WTC11 (cell line): ENCODE measurements at regions not wholly inside any gene's neighbourhood (a gene's known extent, or its start where the extent isn't known, plus 50 kb on each side); places are given as distances from the start of the nearest gene placed in this dataset.

Source experiments
- ATF2 ChIP-seq: sonication (generic); formaldehyde crosslinking; IDR thresholded peaks from 2 replicates; pipeline ENCODE4 v1.8.1; 2022; ENCODE audit warnings: low read depth, missing genetic modification reagents, borderline replicate concordance
- ATF6 ChIP-seq: sonication (generic); formaldehyde crosslinking; IDR thresholded peaks from 2 replicates; pipeline ENCODE4 v1.8.1; 2023; ENCODE audit warnings: mild to moderate bottlenecking, missing genetic modification reagents
- CBFB ChIP-seq: sonication (generic); formaldehyde crosslinking; IDR thresholded peaks from 2 replicates; pipeline ENCODE4 v1.8.1; 2022; ENCODE audit warnings: mild to moderate bottlenecking, low read depth, missing genetic modification reagents
- CREM ChIP-seq: sonication (generic); formaldehyde crosslinking; IDR thresholded peaks from 2 replicates; pipeline ENCODE4 v1.8.1; 2022; ENCODE audit warnings: mild to moderate bottlenecking, missing genetic modification reagents, moderate library complexity
- CTCF ChIP-seq: fragments of 200-600 bp; IDR thresholded peaks from 2 replicates; pipeline ENCODE4 v1.8.0; 2022; ENCODE audit warnings: antibody characterized with exemption
- HMGXB4 ChIP-seq: sonication (generic); formaldehyde crosslinking; IDR thresholded peaks from 2 replicates; pipeline ENCODE4 v1.8.1; 2023; ENCODE audit warnings: mild to moderate bottlenecking, moderate library complexity, missing genetic modification reagents
- TEAD4 ChIP-seq: sonication (generic); formaldehyde crosslinking; IDR thresholded peaks from 2 replicates; pipeline ENCODE4 v1.8.0; 2022; ENCODE audit warnings: mild to moderate bottlenecking, missing genetic modification reagents
- USF2 ChIP-seq: sonication (generic); formaldehyde crosslinking; IDR thresholded peaks from 2 replicates; pipeline ENCODE4 v1.8.1; 2023; ENCODE audit warnings: mild to moderate bottlenecking, missing genetic modification reagents, moderate library complexity
- ZBTB21 ChIP-seq: sonication (generic); formaldehyde crosslinking; IDR thresholded peaks from 2 replicates; pipeline ENCODE4 v1.8.1; 2023; ENCODE audit warnings: mild to moderate bottlenecking, missing genetic modification reagents, borderline replicate concordance
- ZNF121 ChIP-seq: sonication (generic); formaldehyde crosslinking; IDR thresholded peaks from 2 replicates; pipeline ENCODE4 v1.8.0; 2023; ENCODE audit warnings: missing genetic modification reagents
- ZNF416 ChIP-seq: fragments of 250-450 bp; sonication (Bioruptor Pico); IDR thresholded peaks from 2 replicates; pipeline ENCODE4 v1.9.0; 2021; ENCODE audit warnings: mild to moderate bottlenecking, inconsistent platforms
- TF ChIP-seq, protein P1 (sequence below): sonication (generic); formaldehyde crosslinking; IDR thresholded peaks from 2 replicates; pipeline ENCODE4 v1.8.0; 2022; ENCODE audit warnings: mild to moderate bottlenecking, missing genetic modification reagents
- TF ChIP-seq, protein P2 (sequence below): sonication (generic); formaldehyde crosslinking; IDR thresholded peaks from 2 replicates; pipeline ENCODE4 v1.8.1; 2023; ENCODE audit warnings: mild to moderate bottlenecking, missing genetic modification reagents, borderline replicate concordance

DNA sequence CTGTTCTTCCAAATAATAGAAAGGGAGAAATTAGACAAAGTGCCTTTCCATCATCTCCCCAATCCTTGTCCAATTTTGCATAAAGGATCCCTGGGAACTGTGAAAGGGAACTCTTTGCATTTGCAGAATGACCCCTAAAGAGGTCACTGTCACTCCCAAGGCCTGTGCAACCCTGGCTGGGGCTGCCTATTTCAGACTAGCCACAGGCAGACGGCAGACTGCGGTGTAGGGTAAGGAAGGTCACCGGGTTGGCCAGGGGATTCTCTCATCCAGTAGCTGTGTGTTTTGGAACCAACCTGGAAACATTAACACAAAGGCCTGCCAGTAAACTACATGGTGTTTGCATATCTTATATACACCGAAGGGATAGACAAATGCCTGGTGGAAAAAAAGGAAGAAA is 818.7 kb downstream of the BCL11A start:
- TF ChIP-seq ATF2 (CRISPR knock-in tag) (no peak), CTCF (no peak), USF2 (no peak), ZBTB21 (CRISPR knock-in tag) (no peak), ZNF416 (no peak), ZNF121 (CRISPR knock-in tag) (no peak), CBFB (CRISPR knock-in tag) (no peak), TEAD4 (CRISPR knock-in tag) (no peak), ATF6 (CRISPR knock-in tag) (no peak), HMGXB4 (CRISPR knock-in tag) (no peak), CREM (CRISPR knock-in tag) (no peak)
- TF ChIP-seq, protein P1, sequence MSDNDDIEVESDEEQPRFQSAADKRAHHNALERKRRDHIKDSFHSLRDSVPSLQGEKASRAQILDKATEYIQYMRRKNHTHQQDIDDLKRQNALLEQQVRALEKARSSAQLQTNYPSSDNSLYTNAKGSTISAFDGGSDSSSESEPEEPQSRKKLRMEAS: no peak
- TF ChIP-seq, protein P2, sequence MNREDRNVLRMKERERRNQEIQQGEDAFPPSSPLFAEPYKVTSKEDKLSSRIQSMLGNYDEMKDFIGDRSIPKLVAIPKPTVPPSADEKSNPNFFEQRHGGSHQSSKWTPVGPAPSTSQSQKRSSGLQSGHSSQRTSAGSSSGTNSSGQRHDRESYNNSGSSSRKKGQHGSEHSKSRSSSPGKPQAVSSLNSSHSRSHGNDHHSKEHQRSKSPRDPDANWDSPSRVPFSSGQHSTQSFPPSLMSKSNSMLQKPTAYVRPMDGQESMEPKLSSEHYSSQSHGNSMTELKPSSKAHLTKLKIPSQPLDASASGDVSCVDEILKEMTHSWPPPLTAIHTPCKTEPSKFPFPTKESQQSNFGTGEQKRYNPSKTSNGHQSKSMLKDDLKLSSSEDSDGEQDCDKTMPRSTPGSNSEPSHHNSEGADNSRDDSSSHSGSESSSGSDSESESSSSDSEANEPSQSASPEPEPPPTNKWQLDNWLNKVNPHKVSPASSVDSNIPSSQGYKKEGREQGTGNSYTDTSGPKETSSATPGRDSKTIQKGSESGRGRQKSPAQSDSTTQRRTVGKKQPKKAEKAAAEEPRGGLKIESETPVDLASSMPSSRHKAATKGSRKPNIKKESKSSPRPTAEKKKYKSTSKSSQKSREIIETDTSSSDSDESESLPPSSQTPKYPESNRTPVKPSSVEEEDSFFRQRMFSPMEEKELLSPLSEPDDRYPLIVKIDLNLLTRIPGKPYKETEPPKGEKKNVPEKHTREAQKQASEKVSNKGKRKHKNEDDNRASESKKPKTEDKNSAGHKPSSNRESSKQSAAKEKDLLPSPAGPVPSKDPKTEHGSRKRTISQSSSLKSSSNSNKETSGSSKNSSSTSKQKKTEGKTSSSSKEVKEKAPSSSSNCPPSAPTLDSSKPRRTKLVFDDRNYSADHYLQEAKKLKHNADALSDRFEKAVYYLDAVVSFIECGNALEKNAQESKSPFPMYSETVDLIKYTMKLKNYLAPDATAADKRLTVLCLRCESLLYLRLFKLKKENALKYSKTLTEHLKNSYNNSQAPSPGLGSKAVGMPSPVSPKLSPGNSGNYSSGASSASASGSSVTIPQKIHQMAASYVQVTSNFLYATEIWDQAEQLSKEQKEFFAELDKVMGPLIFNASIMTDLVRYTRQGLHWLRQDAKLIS (CRISPR knock-in tag): no peak
